Aorta (tissue), 5 donors: ENCODE measurements at regions not wholly inside any gene's neighbourhood (a gene's known extent, or its start where the extent isn't known, plus 50 kb on each side); places are given as distances from the start of the nearest gene placed in this dataset.

ENCODE experiments used
- ATAC-seq: fragments of 200-7000 bp; cut with Tn5 transposase; one replicate; pipeline ENCODE4 v1.9.1; 2022; ENCODE audit warnings: moderate library complexity; ENCODE audit not compliant: low FRiP score
- DNase-seq, 2 donors: peaks; one replicate each; pipeline ENCODE4 v3.0.0-alpha.2; 2020
- H3K27ac ChIP-seq, 2 donors: one replicate each; pipeline ENCODE4 v1.5.1; 2013; ENCODE audit warnings: low read length in 2 of 2, mild to moderate bottlenecking in 2 of 2, moderate library complexity in 2 of 2, control low read depth in 1 of 2, inconsistent platforms in 1 of 2, low read depth in 1 of 2
- H3K27me3 ChIP-seq, 2 donors: one replicate each; pipeline ENCODE4 v1.6.1; 2013; ENCODE audit warnings: control low read depth in 1 of 2, low read length in 1 of 2, mild to moderate bottlenecking in 1 of 2, moderate library complexity in 1 of 2; ENCODE audit not compliant: insufficient read depth in 2 of 2, control insufficient read depth in 1 of 2
- H3K36me3 ChIP-seq, 2 donors: one replicate each; pipeline ENCODE4 v1.6.1; 2013; ENCODE audit warnings: control low read depth in 1 of 2, low read length in 1 of 2, mild to moderate bottlenecking in 1 of 2; ENCODE audit not compliant: insufficient read depth in 2 of 2, control insufficient read depth in 1 of 2
- H3K4me1 ChIP-seq, 2 donors: one replicate each; pipeline ENCODE4 v1.6.1; 2013; ENCODE audit warnings: low read length in 2 of 2, control low read depth in 1 of 2, mild to moderate bottlenecking in 1 of 2, moderate library complexity in 1 of 2; ENCODE audit not compliant: insufficient read depth in 2 of 2, control insufficient read depth in 1 of 2
- H3K4me3 ChIP-seq, 2 donors: one replicate each; pipeline ENCODE4 v1.5.1; 2013; ENCODE audit warnings: low read length in 2 of 2, control low read depth in 1 of 2, mild to moderate bottlenecking in 1 of 2
- H3K9me3 ChIP-seq: one replicate; pipeline ENCODE4 v1.6.1; 2013; ENCODE audit warnings: mild to moderate bottlenecking, low read length; ENCODE audit not compliant: control insufficient read depth
- WGBS, 2 donors: extraction: QIAGEN DNeasy Blood & Tissue Kit; methylation state at CpG; one replicate each; pipeline ENCODE4 v1.1.7; 2013; 5-methylcytosine and 5-hydroxymethylcytosine counted together
- intact Hi-C, 2 donors: fragments of 100-400 bp; cut with DNase I; formaldehyde crosslinking; loops; one replicate each; pipeline versions ENCODE4 v1.14.2 to v1.15.0; 2022
- donor health status: healthy with polysubstance abuse.
- donor health status: Bipolar disorder and iron deficiency.
- donor health status: DM: no; HTN: no; CAD: no.
- donor health status: DM: no; HTN: no; CAD: no.
- donor health status: DM: yes; HTN: yes; CAD: no.

DNA sequence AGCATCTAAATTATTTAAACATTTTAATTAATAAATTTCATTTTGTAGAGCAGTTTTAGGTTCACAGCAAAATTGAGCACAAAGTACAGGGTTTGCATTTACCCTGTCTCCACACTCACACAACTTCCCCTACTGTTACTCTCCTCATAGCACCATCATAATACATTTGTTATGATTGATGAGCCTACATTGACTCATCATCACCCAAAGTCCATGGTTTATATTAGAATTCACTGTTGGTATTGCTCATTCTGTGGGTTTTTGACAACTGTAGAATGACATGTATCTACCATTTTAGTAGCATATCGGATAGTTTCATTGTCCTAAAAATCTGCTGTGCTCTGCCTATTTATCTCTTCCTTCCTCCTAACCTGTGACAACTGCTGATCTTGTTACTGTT lies 411.1 kb upstream of the MPDZ start:
- 93 to 97% methylated on average over 1 of the region's 1 CpG for WGBS, 2 donors
- no peaks in the 10 kb centered on the region for H3K36me3 ChIP-seq
- intact Hi-C loops = no loop called here
- no peaks in the 10 kb centered on the region for H3K4me1 ChIP-seq
- no peaks in the 10 kb centered on the region for H3K9me3 ChIP-seq
- ATAC-seq (no peak), DNase-seq (no peak)
- H3K27ac ChIP-seq = no peak overlapping the region
- H3K4me3 ChIP-seq = no peak overlapping the region
- no peaks in the 10 kb centered on the region for H3K27me3 ChIP-seq

- intact Hi-C loops = no loop called here
- H3K4me1 ChIP-seq = no peaks in the 10 kb centered on the region
- no peaks in the 10 kb centered on the region for H3K27me3 ChIP-seq
- no peaks in the 10 kb centered on the region for H3K36me3 ChIP-seq
- H3K9me3 ChIP-seq = no peaks in the 10 kb centered on the region
- no peak overlapping the region for H3K4me3 ChIP-seq
- DNase-seq (no peak), ATAC-seq (no peak)
- WGBS, 2 donors = 46 to 50% methylated on average over 2 of the region's 2 CpGs
- no peak overlapping the region for H3K27ac ChIP-seq
These were observed 410.4 kb upstream of the MPDZ start for GRCh38 chr9:13689925-13690324.

GRCh38 chr9:13688990-13689600 lies 409.6 kb upstream of the MPDZ start:
- 85 to 90% methylated on average over 1 of the region's 1 CpG for WGBS, 2 donors
- Histone ChIP-seq H3K4me1 (no peaks in the 10 kb centered on the region), H3K9me3 (no peaks in the 10 kb centered on the region), H3K36me3 (no peaks in the 10 kb centered on the region), H3K27me3 (no peaks in the 10 kb centered on the region), H3K4me3 (no peak overlapping the region), H3K27ac (no peak overlapping the region)
- intact Hi-C loops = no loop called here
- ATAC-seq (no peak), DNase-seq (no peak)

DNA sequence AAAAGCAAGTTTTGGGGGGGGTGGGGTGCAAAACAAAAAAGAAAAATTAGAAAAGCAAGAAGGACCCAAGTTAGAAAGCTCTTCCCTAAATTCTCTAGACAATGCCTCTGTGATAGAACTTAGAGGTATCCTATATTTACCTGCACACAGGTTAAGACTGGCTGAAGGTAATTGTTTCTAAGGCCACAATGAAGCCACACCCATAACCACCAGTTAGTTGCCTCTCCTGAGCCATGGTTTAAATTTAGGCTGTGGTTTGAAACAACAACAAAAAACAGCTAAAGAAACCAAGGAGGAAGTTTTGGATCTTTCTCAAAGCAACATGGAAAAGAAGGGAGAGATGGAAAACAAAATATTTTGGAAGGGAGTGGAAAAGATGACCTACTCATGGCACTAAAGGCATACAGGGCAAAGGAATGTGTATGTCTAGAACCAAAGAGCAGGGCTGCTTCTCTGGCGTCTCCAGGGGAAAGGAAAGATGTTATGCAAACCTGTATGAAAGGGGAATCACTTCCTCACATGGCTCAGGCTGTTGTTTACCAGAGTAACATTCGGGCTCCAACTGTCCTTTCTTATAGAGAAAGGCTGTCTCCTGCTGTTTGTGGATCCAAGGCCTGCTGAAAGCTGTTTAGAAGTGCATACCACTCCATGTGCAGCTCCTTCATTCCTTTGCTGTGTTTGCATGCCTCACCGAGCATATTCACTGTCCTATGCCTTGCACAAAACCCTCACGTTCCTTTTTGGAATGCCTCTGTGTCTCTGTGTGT lies 408.9 kb upstream of the MPDZ start:
- intact Hi-C loops = no loop called here
- H3K27ac ChIP-seq = no peak overlapping the region
- H3K9me3 ChIP-seq = no peaks in the 10 kb centered on the region
- no peaks in the 10 kb centered on the region for H3K4me1 ChIP-seq
- no peaks in the 10 kb centered on the region for H3K36me3 ChIP-seq
- no peak for ATAC-seq
- no peaks in the 10 kb centered on the region for H3K27me3 ChIP-seq
- H3K4me3 ChIP-seq = no peak overlapping the region
- WGBS, 2 donors = 62% methylated on average over 4 of the region's 4 CpGs
- no peak for DNase-seq

DNA sequence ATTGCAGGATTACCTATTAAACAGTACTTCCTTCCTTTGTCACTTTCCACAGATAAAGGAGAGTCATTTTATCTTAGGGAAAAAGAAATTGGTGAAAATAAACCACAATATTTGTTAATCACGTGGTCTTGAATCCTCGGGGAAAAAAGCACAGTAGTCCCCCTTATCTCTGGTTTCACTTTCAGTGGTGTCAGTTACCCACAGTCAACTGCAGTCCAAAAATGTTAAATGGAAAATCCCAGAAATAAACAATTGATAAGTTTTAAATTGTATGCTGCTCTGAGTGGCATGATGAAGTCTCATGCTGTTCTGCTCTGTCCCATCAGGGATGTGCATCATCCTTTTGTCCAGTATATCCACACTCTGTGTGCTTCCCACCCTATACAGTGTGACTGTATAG lies 405.2 kb upstream of the MPDZ start:
- no peaks in the 10 kb centered on the region for H3K9me3 ChIP-seq
- ATAC-seq (no peak), DNase-seq (no peak)
- H3K27ac ChIP-seq = no peak overlapping the region
- no peak overlapping the region for H3K4me3 ChIP-seq
- no peaks in the 10 kb centered on the region for H3K36me3 ChIP-seq
- 37 to 38% methylated on average over 2 of the region's 2 CpGs for WGBS, 2 donors
- H3K27me3 ChIP-seq = no peaks in the 10 kb centered on the region
- H3K4me1 ChIP-seq = no peaks in the 10 kb centered on the region
- intact Hi-C loops = no loop called here

DNA sequence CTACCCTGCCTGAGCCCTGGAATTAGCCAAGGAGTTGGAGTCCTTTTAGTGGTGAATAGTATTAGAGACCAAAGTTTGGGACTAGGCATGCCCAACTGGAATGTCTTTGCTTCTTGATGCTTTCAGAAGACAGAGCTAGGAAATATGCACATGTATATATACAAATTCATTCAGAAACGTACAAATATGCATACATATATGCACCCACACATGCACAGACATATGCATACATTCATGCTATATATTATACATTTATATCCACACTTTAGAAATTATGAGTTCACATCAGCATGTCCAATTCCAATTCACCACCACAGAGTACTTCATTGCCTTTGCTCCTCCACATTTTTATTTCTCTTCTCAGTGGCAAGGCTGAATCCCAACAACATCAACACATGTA lies 398.3 kb upstream of the MPDZ start:
- ATAC-seq = no peak
- intact Hi-C loops = loop anchor here in 1 of 2 donors (10.0 kb wide), 1 partner anchor 203 kb away; no protein-coding TSS in a partner anchor
- 72 to 93% methylated on average over 1 of the region's 1 CpG for WGBS, 2 donors

GRCh38 chr9:13675638-13676000 lies 396.1 kb upstream of the MPDZ start:
- intact Hi-C loops = loop anchor here in 1 of 2 donors (10.0 kb wide), 1 partner anchor 201 kb away; no protein-coding TSS in a partner anchor
- WGBS, 2 donors = 31 to 45% methylated on average over 2 of the region's 2 CpGs
- Histone ChIP-seq H3K27me3 (no peaks in the 10 kb centered on the region), H3K36me3 (no peaks in the 10 kb centered on the region), H3K4me3 (no peak overlapping the region), H3K4me1 (no peaks in the 10 kb centered on the region), H3K9me3 (no peaks in the 10 kb centered on the region), H3K27ac (no peak overlapping the region)
- no peak for ATAC-seq
- no peak for DNase-seq

More for the DNA sequence above, 398.3 kb upstream of the MPDZ start:
- Histone ChIP-seq H3K4me1 (no peaks in the 10 kb centered on the region), H3K36me3 (no peaks in the 10 kb centered on the region), H3K27ac (no peak overlapping the region), H3K4me3 (no peak overlapping the region), H3K9me3 (no peaks in the 10 kb centered on the region), H3K27me3 (no peaks in the 10 kb centered on the region)
- DNase-seq = no peak

- Histone ChIP-seq H3K27ac (no peak overlapping the region), H3K4me3 (no peak overlapping the region), H3K4me1 (no peaks in the 10 kb centered on the region), H3K27me3 (no peaks in the 10 kb centered on the region), H3K36me3 (no peaks in the 10 kb centered on the region), H3K9me3 (no peaks in the 10 kb centered on the region)
- no peak for ATAC-seq
- intact Hi-C loops = loop anchor here in 1 of 2 donors (10.0 kb wide), 1 partner anchor 200 kb away; no protein-coding TSS in a partner anchor
- 77 to 83% methylated on average over 7 of the region's 7 CpGs for WGBS, 2 donors
- DNase-seq = no peak
These were observed 395.6 kb upstream of the MPDZ start for GRCh38 chr9:13674926-13675637.
